Activated B cell treated with CpG ODN at 0.5 μM for 24 hours (primary cell): ENCODE measurements at regions not wholly inside any gene's neighbourhood (a gene's known extent, or its start where the extent isn't known, plus 50 kb on each side); places are given as distances from the start of the nearest gene placed in this dataset.

Experiments
- ATAC-seq: fragments of 200-7000 bp; cut with Tn5 transposase; one replicate; pipeline ENCODE4 v1.10.0; 2021; ENCODE audit warnings: low read depth, mild to moderate bottlenecking, moderate library complexity
- CTCF ChIA-PET: fragments of 350-600 bp; sonication (Branson Sonifier 250); formaldehyde crosslinking; loops from one replicate; lab custom pipeline; 2021; ENCODE audit warnings: antibody characterized with exemption; lab: Charles Lee
- POLR2A ChIA-PET: fragments of 350-600 bp; sonication (Branson Sonifier 250); formaldehyde crosslinking; loops from one replicate; lab custom pipeline; 2021; ENCODE audit warnings: antibody characterized with exemption; lab: Charles Lee
- DNase-seq: peaks from one replicate; pipeline ENCODE4 v3.0.0; 2022
- H3K27ac Mint-ChIP-seq: one replicate; pipeline ENCODE4 v1.8.0; 2020; ENCODE audit warnings: mixed read lengths
- H3K27me3 Mint-ChIP-seq: one replicate; pipeline ENCODE4 v1.8.0; 2021; ENCODE audit warnings: mixed read lengths
- H3K36me3 Mint-ChIP-seq: one replicate; pipeline ENCODE4 v1.8.0; 2021; ENCODE audit warnings: low read depth, mixed read lengths
- H3K4me1 Mint-ChIP-seq: one replicate; pipeline ENCODE4 v1.8.0; 2021; ENCODE audit warnings: mixed read lengths
- H3K4me3 Mint-ChIP-seq: one replicate; pipeline ENCODE4 v1.8.0; 2020; ENCODE audit warnings: mild to moderate bottlenecking, mixed read lengths
- H3K9me3 Mint-ChIP-seq: one replicate; pipeline ENCODE4 v1.8.0; 2020; ENCODE audit warnings: mixed read lengths
- CTCF ChIP-seq: fragments of 200-600 bp; IDR thresholded peaks from one replicate; pipeline ENCODE4 v1.8.0; 2022; ENCODE audit warnings: antibody characterized with exemption, mild to moderate bottlenecking
- intact Hi-C: fragments of 100-400 bp; cut with micrococcal nuclease; formaldehyde crosslinking; loops from one replicate; pipeline ENCODE4 v1.15.1; 2024

- H3K27me3 Mint-ChIP-seq, result no peaks in the 10 kb centered on the region
- TF ChIP-seq CTCF, result no peak
- CTCF ChIA-PET, result no interaction called here
- H3K27ac Mint-ChIP-seq, result no peak overlapping the region
- intact Hi-C loops, result no loop called here
- H3K9me3 Mint-ChIP-seq, result peaks cover 9% of the 10 kb centered on the region
- no peak for DNase-seq
- H3K4me3 Mint-ChIP-seq, result no peak overlapping the region
- ATAC-seq, result no peak
- H3K4me1 Mint-ChIP-seq, result no peaks in the 10 kb centered on the region
- POLR2A ChIA-PET, result no interaction called here
- H3K36me3 Mint-ChIP-seq, result no peaks in the 10 kb centered on the region
Measured at GRCh38 chr9:116009420-116009819, 144.2 kb upstream of the PAPPA start.

- intact Hi-C loops, result no loop called here
- Mint-ChIP-seq H3K4me1 (no peaks in the 10 kb centered on the region), H3K36me3 (no peaks in the 10 kb centered on the region), H3K9me3 (peaks cover 2% of the 10 kb centered on the region), H3K27ac (no peak overlapping the region), H3K27me3 (no peaks in the 10 kb centered on the region), H3K4me3 (no peak overlapping the region)
- TF ChIP-seq CTCF, result no peak
- ChIA-PET POLR2A (no interaction called here), CTCF (no interaction called here)
- DNase-seq, result no peak
- ATAC-seq, result no peak
Measured at GRCh38 chr9:116015855-116016254, 137.7 kb upstream of the PAPPA start.

GRCh38 chr9:116020146-116020545 is 133.4 kb upstream of the PAPPA start:
- ChIA-PET POLR2A (no interaction called here), CTCF (no interaction called here)
- no peak for TF ChIP-seq CTCF
- intact Hi-C loops, result no loop called here
- no peak for DNase-seq
- Mint-ChIP-seq H3K9me3 (peaks cover 3% of the 10 kb centered on the region), H3K27me3 (no peaks in the 10 kb centered on the region), H3K36me3 (no peaks in the 10 kb centered on the region), H3K4me3 (no peak overlapping the region), H3K27ac (no peak overlapping the region), H3K4me1 (no peaks in the 10 kb centered on the region)
- no peak for ATAC-seq

GRCh38 chr9:116020801-116021200 is 132.8 kb upstream of the PAPPA start:
- peaks cover 3% of the 10 kb centered on the region for H3K9me3 Mint-ChIP-seq
- ChIA-PET CTCF (no interaction called here), POLR2A (no interaction called here)
- H3K36me3 Mint-ChIP-seq, result no peaks in the 10 kb centered on the region
- H3K4me3 Mint-ChIP-seq, result no peak overlapping the region
- no peak for DNase-seq
- no peaks in the 10 kb centered on the region for H3K27me3 Mint-ChIP-seq
- no peaks in the 10 kb centered on the region for H3K4me1 Mint-ChIP-seq
- no peak for TF ChIP-seq CTCF
- intact Hi-C loops, result no loop called here
- no peak overlapping the region for H3K27ac Mint-ChIP-seq
- no peak for ATAC-seq

- Mint-ChIP-seq H3K27ac (no peak overlapping the region), H3K4me1 (no peaks in the 10 kb centered on the region), H3K4me3 (no peak overlapping the region), H3K27me3 (no peaks in the 10 kb centered on the region), H3K36me3 (no peaks in the 10 kb centered on the region), H3K9me3 (peaks cover 12% of the 10 kb centered on the region)
- DNase-seq, result no peak
- intact Hi-C loops, result no loop called here
- CTCF ChIA-PET, result no interaction called here
- TF ChIP-seq CTCF, result no peak
- no peak for ATAC-seq
- POLR2A ChIA-PET, result no interaction called here
Measured at GRCh38 chr9:116027096-116027495, 126.5 kb upstream of the PAPPA start.
